ENCODE measurements at regions not wholly inside any gene's neighbourhood (a gene's known extent, or its start where the extent isn't known, plus 50 kb on each side); places are given as distances from the start of the nearest gene placed in this dataset.

DNA sequence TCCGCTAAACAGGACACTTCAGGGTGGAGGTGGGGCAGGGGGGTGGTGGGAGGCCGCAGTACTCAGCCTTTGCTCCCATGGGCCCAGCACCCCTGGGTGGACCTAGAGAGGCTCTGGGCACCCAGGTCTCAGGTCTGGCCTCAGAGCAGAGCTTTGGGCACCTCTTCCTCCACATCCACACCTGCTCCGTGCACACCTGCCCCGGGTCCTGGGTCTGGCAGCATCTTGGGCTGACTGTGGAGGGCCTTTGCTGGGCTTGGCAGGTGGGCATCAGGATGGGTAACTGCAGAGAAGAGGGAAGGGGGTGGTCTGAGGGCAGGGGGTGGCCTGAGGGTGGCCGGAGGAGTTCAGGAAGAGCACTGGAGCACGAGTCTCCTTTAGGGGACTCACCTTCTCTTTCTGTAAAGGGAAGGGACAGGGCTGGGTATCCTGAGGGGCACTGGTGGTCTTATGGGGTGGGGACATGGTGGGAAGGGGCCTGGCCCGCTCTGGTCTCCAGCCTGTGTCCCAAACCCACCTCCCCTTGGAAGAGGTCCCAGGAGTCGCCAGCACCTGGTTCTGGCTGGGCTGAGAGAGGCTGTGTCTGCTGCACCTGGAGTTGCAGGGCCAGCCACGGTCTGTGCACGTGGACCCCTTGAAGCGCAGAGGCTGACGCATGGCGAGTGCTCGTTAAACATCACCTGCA lies 106.7 kb upstream of the IER5L start:
- Histone ChIP-seq H3K23ac (ENCODE audit: low read length) (no peak overlapping the region), H3K4me3 (ENCODE audit: low read depth, low read length) (no peak overlapping the region), H4K91ac (ENCODE audit: low read depth, low read length) (no peak overlapping the region), H3K14ac (ENCODE audit: low read length) (no peak overlapping the region), H2AK5ac (ENCODE audit: low read length) (no peak overlapping the region), H3K79me1 (ENCODE audit: low read length) (no peaks in the 10 kb centered on the region), H3K4me2 (ENCODE audit: low read length) (no peak overlapping the region), H2BK12ac (ENCODE audit: low read length) (no peak overlapping the region), H2BK5ac (ENCODE audit: low read depth, low read length, poor library complexity) (no peak overlapping the region), H3K9ac (ENCODE audit: low read length) (no peak overlapping the region), H3K79me2 (ENCODE audit: control insufficient read depth, insufficient read depth, low read length, poor library complexity) (no peaks in the 10 kb centered on the region), H2BK120ac (ENCODE audit: insufficient read depth, low read length, poor library complexity) (no peak overlapping the region), H3K27me3 (ENCODE audit: insufficient read depth, low read length) (no peaks in the 10 kb centered on the region), H4K12ac (ENCODE audit: low read depth, low read length) (no peak overlapping the region), H2AFZ (ENCODE audit: insufficient read depth, low read length, poor library complexity) (no peak overlapping the region), H3K4me1 (ENCODE audit: control insufficient read depth in 1 of 2, insufficient read depth in 2 of 2, low read length in 2 of 2) (peaks cover 3 to 5% of the 10 kb centered on the region in 2 experiments), H3K36me3 (ENCODE audit: control insufficient read depth in 1 of 2, insufficient read depth in 2 of 2, low read length in 2 of 2) (no peaks in the 10 kb centered on the region), H3K4ac (ENCODE audit: low read depth, low read length) (no peak overlapping the region), H4K8ac (ENCODE audit: low read depth, low read length) (no peak overlapping the region), H3K9me3 (ENCODE audit: insufficient read depth, low read depth, low read length) (no peaks in the 10 kb centered on the region), H3K18ac (ENCODE audit: low read length) (no peak overlapping the region), H3K27ac (ENCODE audit: low read depth, low read length) (no peak overlapping the region)
- DNase-seq, result no peak
- WGBS (ENCODE audit: extremely low coverage, insufficient coverage, insufficient read length), result no CpG with 5 or more reads among the region's 14 CpGs

DNA sequence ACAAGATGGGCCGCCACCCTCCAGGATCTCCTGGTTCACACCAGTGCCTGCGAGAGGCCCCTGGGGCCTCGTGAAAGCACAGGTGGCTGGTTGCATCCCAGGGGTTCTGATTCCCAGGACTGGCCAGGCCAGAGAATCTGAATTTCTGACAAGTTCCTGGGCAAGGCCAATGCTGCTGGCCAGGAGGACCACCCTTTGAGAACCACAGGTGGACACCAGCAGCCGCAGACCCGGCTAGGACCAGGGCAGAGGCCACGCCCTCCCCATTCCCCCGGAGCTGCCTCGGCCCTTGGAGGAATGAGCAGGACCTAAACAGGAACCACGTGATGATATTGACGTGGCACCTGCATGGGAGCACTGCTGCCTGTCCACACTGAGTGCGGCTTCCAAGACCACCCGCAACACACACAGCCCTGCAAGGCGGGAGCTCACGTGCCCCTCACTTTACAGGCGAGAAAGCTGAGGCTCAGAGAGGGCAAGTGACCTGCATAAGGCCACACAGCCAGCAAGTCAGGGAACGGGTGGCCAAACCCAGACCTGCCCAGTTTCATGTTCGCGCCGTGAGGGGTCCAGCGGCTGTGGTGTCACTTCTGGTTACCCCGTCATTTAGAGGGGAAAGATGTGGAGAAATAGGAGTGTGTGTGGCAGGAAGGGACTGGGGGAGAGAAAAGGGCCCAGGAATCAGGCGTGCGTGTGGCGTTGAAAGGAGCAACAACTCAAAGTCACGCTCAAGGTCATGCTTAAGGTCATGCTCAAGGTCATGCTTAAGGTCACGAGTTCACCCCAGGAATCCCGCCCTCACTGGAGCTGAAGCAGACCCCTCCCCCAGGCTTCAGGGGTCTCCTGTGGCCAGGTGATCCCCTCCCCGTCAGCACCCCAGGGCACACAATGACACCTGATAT lies 105.9 kb upstream of the IER5L start:
- Histone ChIP-seq H3K14ac (ENCODE audit: low read length) (no peak overlapping the region), H3K79me2 (ENCODE audit: control insufficient read depth, insufficient read depth, low read length, poor library complexity) (no peaks in the 10 kb centered on the region), H3K4me1 (ENCODE audit: control insufficient read depth in 1 of 2, insufficient read depth in 2 of 2, low read length in 2 of 2) (peaks cover 3 to 6% of the 10 kb centered on the region in 2 experiments), H3K79me1 (ENCODE audit: low read length) (no peaks in the 10 kb centered on the region), H3K4me3 (ENCODE audit: low read depth, low read length) (no peak overlapping the region), H4K8ac (ENCODE audit: low read depth, low read length) (no peak overlapping the region), H2BK5ac (ENCODE audit: low read depth, low read length, poor library complexity) (no peak overlapping the region), H3K27ac (ENCODE audit: low read depth, low read length) (no peak overlapping the region), H2AFZ (ENCODE audit: insufficient read depth, low read length, poor library complexity) (no peak overlapping the region), H3K4ac (ENCODE audit: low read depth, low read length) (no peak overlapping the region), H3K23ac (ENCODE audit: low read length) (no peak overlapping the region), H3K9me3 (ENCODE audit: insufficient read depth, low read depth, low read length) (no peaks in the 10 kb centered on the region), H2BK12ac (ENCODE audit: low read length) (no peak overlapping the region), H3K4me2 (ENCODE audit: low read length) (no peak overlapping the region), H4K12ac (ENCODE audit: low read depth, low read length) (no peak overlapping the region), H3K27me3 (ENCODE audit: insufficient read depth, low read length) (no peaks in the 10 kb centered on the region), H2BK120ac (ENCODE audit: insufficient read depth, low read length, poor library complexity) (no peak overlapping the region), H3K36me3 (ENCODE audit: control insufficient read depth in 1 of 2, insufficient read depth in 2 of 2, low read length in 2 of 2) (no peaks in the 10 kb centered on the region), H4K91ac (ENCODE audit: low read depth, low read length) (no peak overlapping the region), H3K9ac (ENCODE audit: low read length) (no peak overlapping the region), H2AK5ac (ENCODE audit: low read length) (no peak overlapping the region), H3K18ac (ENCODE audit: low read length) (no peak overlapping the region)
- DNase-seq, result no peak
- no CpG with 5 or more reads among the region's 28 CpGs for WGBS (ENCODE audit: extremely low coverage, insufficient coverage, insufficient read length)

DNA sequence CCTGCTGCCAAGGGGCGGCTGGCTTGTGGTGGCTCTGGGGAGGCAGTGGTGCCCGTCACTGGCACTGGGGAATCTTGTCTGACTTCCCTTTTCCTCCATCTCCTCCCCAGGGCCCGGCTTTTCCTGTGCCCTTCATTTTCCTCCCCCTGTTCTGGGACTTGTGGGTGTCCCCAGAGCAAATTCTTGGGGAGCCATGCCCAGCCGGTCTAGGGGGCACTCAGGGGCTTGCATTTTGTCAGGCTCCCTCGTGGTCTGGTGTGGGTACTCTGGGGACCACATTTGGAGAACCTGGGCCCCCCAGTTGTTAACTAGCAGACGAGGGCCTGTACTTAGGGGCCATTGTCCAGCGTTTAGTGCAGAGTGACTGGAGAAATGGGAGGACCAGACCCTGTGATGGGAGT lies 105.2 kb upstream of the IER5L start:
- H3K23ac ChIP-seq (ENCODE audit: low read length), result no peak overlapping the region
- H3K79me2 ChIP-seq (ENCODE audit: control insufficient read depth, insufficient read depth, low read length, poor library complexity), result no peaks in the 10 kb centered on the region
- no peaks in the 10 kb centered on the region for H3K36me3 ChIP-seq (ENCODE audit: control insufficient read depth in 1 of 2, insufficient read depth in 2 of 2, low read length in 2 of 2)
- no peak overlapping the region for H4K8ac ChIP-seq (ENCODE audit: low read depth, low read length)
- no peak overlapping the region for H3K9ac ChIP-seq (ENCODE audit: low read length)
- no peaks in the 10 kb centered on the region for H3K27me3 ChIP-seq (ENCODE audit: insufficient read depth, low read length)
- H3K14ac ChIP-seq (ENCODE audit: low read length), result no peak overlapping the region
- no CpG with 5 or more reads among the region's 7 CpGs for WGBS (ENCODE audit: extremely low coverage, insufficient coverage, insufficient read length)
- no peak overlapping the region for H2BK12ac ChIP-seq (ENCODE audit: low read length)
- DNase-seq, result no peak
- H3K79me1 ChIP-seq (ENCODE audit: low read length), result peaks cover 2% of the 10 kb centered on the region
- H2BK120ac ChIP-seq (ENCODE audit: insufficient read depth, low read length, poor library complexity), result no peak overlapping the region
- H3K4me3 ChIP-seq (ENCODE audit: low read depth, low read length), result no peak overlapping the region
- no peak overlapping the region for H3K27ac ChIP-seq (ENCODE audit: low read depth, low read length)
- no peak overlapping the region for H2AFZ ChIP-seq (ENCODE audit: insufficient read depth, low read length, poor library complexity)
- H3K9me3 ChIP-seq (ENCODE audit: insufficient read depth, low read depth, low read length), result no peaks in the 10 kb centered on the region
- H3K4me1 ChIP-seq (ENCODE audit: control insufficient read depth in 1 of 2, insufficient read depth in 2 of 2, low read length in 2 of 2), result peaks cover 10 to 12% of the 10 kb centered on the region in 2 experiments
- H2AK5ac ChIP-seq (ENCODE audit: low read length), result no peak overlapping the region
- H3K4ac ChIP-seq (ENCODE audit: low read depth, low read length), result no peak overlapping the region
- no peak overlapping the region for H4K12ac ChIP-seq (ENCODE audit: low read depth, low read length)
- no peak overlapping the region for H4K91ac ChIP-seq (ENCODE audit: low read depth, low read length)
- no peak overlapping the region for H2BK5ac ChIP-seq (ENCODE audit: low read depth, low read length, poor library complexity)
- H3K4me2 ChIP-seq (ENCODE audit: low read length), result no peak overlapping the region
- no peak overlapping the region for H3K18ac ChIP-seq (ENCODE audit: low read length)

DNA sequence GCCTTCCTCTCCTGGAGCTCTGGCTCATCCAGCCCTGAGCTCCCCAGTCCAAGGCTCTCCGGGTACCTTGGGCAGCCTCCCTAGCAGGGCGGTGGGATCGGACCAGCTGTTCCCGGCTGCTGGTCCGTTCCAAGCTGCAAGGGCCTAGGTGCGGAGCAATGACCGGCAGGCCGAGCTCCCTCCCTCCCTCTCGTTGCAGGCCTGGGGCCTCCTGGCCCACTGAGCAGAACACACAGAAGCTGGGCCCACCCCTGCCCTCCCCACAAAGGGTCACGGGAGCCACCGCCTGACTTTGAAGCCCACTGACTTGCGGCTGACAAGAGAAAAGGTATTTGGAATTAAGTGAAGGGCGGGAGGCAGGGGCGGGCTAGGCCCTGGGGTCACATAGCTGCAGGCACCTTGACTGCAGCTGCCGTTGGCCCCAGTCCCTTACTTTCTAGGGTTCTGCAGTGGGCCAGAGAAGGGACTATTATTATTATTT lies 104.7 kb upstream of the IER5L start:
- no peak overlapping the region for H3K27ac ChIP-seq (ENCODE audit: low read depth, low read length)
- no peak overlapping the region for H3K14ac ChIP-seq (ENCODE audit: low read length)
- H3K79me2 ChIP-seq (ENCODE audit: control insufficient read depth, insufficient read depth, low read length, poor library complexity), result no peaks in the 10 kb centered on the region
- no peak overlapping the region for H3K9ac ChIP-seq (ENCODE audit: low read length)
- H3K23ac ChIP-seq (ENCODE audit: low read length), result no peak overlapping the region
- no peak overlapping the region for H3K4ac ChIP-seq (ENCODE audit: low read depth, low read length)
- peak overlapping the region; percentile 2 for H4K91ac ChIP-seq (ENCODE audit: low read depth, low read length)
- H3K9me3 ChIP-seq (ENCODE audit: insufficient read depth, low read depth, low read length), result no peaks in the 10 kb centered on the region
- no peak overlapping the region for H2BK5ac ChIP-seq (ENCODE audit: low read depth, low read length, poor library complexity)
- H2BK12ac ChIP-seq (ENCODE audit: low read length), result no peak overlapping the region
- H2BK120ac ChIP-seq (ENCODE audit: insufficient read depth, low read length, poor library complexity), result no peak overlapping the region
- no peak overlapping the region for H3K18ac ChIP-seq (ENCODE audit: low read length)
- no peak overlapping the region for H3K4me3 ChIP-seq (ENCODE audit: low read depth, low read length)
- no peak overlapping the region for H4K8ac ChIP-seq (ENCODE audit: low read depth, low read length)
- no peaks in the 10 kb centered on the region for H3K36me3 ChIP-seq (ENCODE audit: control insufficient read depth in 1 of 2, insufficient read depth in 2 of 2, low read length in 2 of 2)
- peaks cover 2% of the 10 kb centered on the region for H3K79me1 ChIP-seq (ENCODE audit: low read length)
- no peak overlapping the region for H4K12ac ChIP-seq (ENCODE audit: low read depth, low read length)
- DNase-seq, result no peak
- no peak overlapping the region for H2AK5ac ChIP-seq (ENCODE audit: low read length)
- no CpG with 5 or more reads among the region's 15 CpGs for WGBS (ENCODE audit: extremely low coverage, insufficient coverage, insufficient read length)
- no peak overlapping the region for H2AFZ ChIP-seq (ENCODE audit: insufficient read depth, low read length, poor library complexity)
- H3K27me3 ChIP-seq (ENCODE audit: insufficient read depth, low read length), result no peaks in the 10 kb centered on the region
- no peak overlapping the region for H3K4me2 ChIP-seq (ENCODE audit: low read length)
- peaks cover 14 to 16% of the 10 kb centered on the region in 2 experiments for H3K4me1 ChIP-seq (ENCODE audit: control insufficient read depth in 1 of 2, insufficient read depth in 2 of 2, low read length in 2 of 2)
